Ishikawa (cell line): ENCODE measurements at regions not wholly inside any gene's neighbourhood (a gene's known extent, or its start where the extent isn't known, plus 50 kb on each side); places are given as distances from the start of the nearest gene placed in this dataset.

ENCODE experiments used
- CEBPB ChIP-seq: IDR thresholded peaks from 2 replicates; pipeline ENCODE4 v1.6.1; 2012
- CREB1 ChIP-seq: IDR thresholded peaks from 2 replicates; pipeline ENCODE4 v1.6.1; 2012; ENCODE audit warnings: low read depth
- EGR1 ChIP-seq: IDR thresholded peaks from 2 replicates; pipeline ENCODE4 v1.6.1; 2012
- EP300 ChIP-seq: IDR thresholded peaks from 2 replicates; pipeline ENCODE4 v1.6.1; 2012; ENCODE audit warnings: borderline replicate concordance
- MAX ChIP-seq: IDR thresholded peaks from 2 replicates; pipeline ENCODE4 v1.6.1; 2012
- RAD21 ChIP-seq: IDR thresholded peaks from 2 replicates; pipeline ENCODE4 v1.6.1; 2012; ENCODE audit warnings: low read depth
- REST ChIP-seq: IDR thresholded peaks from 2 replicates; pipeline ENCODE4 v1.6.1; 2012; ENCODE audit warnings: low read depth, mild to moderate bottlenecking
- TAF1 ChIP-seq: IDR thresholded peaks from 2 replicates; pipeline ENCODE4 v1.6.1; 2012; ENCODE audit warnings: low read depth, mild to moderate bottlenecking
- TEAD4 ChIP-seq: IDR thresholded peaks from 2 replicates; pipeline ENCODE4 v1.6.1; 2012
- USF1 ChIP-seq: IDR thresholded peaks from 2 replicates; pipeline ENCODE4 v1.6.1; 2012
- YY1 ChIP-seq: IDR thresholded peaks from 2 replicates; pipeline ENCODE4 v1.6.1; 2012; ENCODE audit warnings: low read depth

- no peak for TF ChIP-seq USF1
- no peak for TF ChIP-seq REST
- TF ChIP-seq YY1: no peak
- TF ChIP-seq CEBPB: no peak
- no peak for TF ChIP-seq EP300
- TF ChIP-seq TEAD4: no peak
- TF ChIP-seq MAX: no peak
- no peak for TF ChIP-seq EGR1
- TF ChIP-seq RAD21: no peak
- no peak for TF ChIP-seq CREB1
- no peak for TF ChIP-seq TAF1
Measured at GRCh38 chr4:123606336-123606735, 209.7 kb downstream of the SPRY1 start.
